ENCODE measurements at regions not wholly inside any gene's neighbourhood (a gene's known extent, or its start where the extent isn't known, plus 50 kb on each side); places are given as distances from the start of the nearest gene placed in this dataset.

- TF ChIP-seq POLR2A (IDR thresholded peaks at IDR 0.05), result no peak
- TF ChIP-seq, protein P1, sequence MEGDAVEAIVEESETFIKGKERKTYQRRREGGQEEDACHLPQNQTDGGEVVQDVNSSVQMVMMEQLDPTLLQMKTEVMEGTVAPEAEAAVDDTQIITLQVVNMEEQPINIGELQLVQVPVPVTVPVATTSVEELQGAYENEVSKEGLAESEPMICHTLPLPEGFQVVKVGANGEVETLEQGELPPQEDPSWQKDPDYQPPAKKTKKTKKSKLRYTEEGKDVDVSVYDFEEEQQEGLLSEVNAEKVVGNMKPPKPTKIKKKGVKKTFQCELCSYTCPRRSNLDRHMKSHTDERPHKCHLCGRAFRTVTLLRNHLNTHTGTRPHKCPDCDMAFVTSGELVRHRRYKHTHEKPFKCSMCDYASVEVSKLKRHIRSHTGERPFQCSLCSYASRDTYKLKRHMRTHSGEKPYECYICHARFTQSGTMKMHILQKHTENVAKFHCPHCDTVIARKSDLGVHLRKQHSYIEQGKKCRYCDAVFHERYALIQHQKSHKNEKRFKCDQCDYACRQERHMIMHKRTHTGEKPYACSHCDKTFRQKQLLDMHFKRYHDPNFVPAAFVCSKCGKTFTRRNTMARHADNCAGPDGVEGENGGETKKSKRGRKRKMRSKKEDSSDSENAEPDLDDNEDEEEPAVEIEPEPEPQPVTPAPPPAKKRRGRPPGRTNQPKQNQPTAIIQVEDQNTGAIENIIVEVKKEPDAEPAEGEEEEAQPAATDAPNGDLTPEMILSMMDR (IDR thresholded peaks at IDR 0.05), result no peak
- TF ChIP-seq POLR2AphosphoS5 (IDR thresholded peaks at IDR 0.05; ENCODE audit: insufficient read depth in 1 of 2, low read depth in 1 of 2), result no peak
Measured at GRCh38 chr20:22904905-22905304, 130.2 kb upstream of the SSTR4 start.
